HG03575 (cell line): ENCODE measurements at regions not wholly inside any gene's neighbourhood (a gene's known extent, or its start where the extent isn't known, plus 50 kb on each side); places are given as distances from the start of the nearest gene placed in this dataset.
"Not testable (repeated sequence)": the region's sequence is repeated elsewhere in the genome, so short reads cannot be mapped to it uniquely, and the experiment has no call there.

Experiments
- ATAC-seq: cut with Tn5 transposase; IDR thresholded peaks from one replicate; pipeline ENCODE4 v1.9.1; 2021; ENCODE audit not compliant: unreplicated experiment, insufficient number of reproducible peaks, low FRiP score; ENCODE audit errors: extremely low read depth

GRCh38 chr6:26937258-26937657 lies 277.7 kb upstream of the ZNF322 start:
- ATAC-seq = not testable (repeated sequence)

- ATAC-seq = not testable (repeated sequence)
These were observed 291.7 kb upstream of the ZNF322 start for GRCh38 chr6:26951211-26951610.

GRCh38 chr6:26956078-26956600 lies 291.4 kb upstream of the PRSS16 start:
- not testable (repeated sequence) for ATAC-seq

GRCh38 chr6:26956601-26957184 lies 290.8 kb upstream of the PRSS16 start:
- ATAC-seq = not testable (repeated sequence)

GRCh38 chr6:26957399-26958127 lies 289.9 kb upstream of the PRSS16 start:
- not testable (repeated sequence) for ATAC-seq

- ATAC-seq = not testable (repeated sequence)
These were observed 286.3 kb upstream of the PRSS16 start for GRCh38 chr6:26961236-26961635.

- ATAC-seq = no peak
These were observed 245.1 kb upstream of the PRSS16 start for GRCh38 chr6:27002447-27002846.

GRCh38 chr6:27007020-27007419 lies 240.5 kb upstream of the PRSS16 start:
- no peak for ATAC-seq

GRCh38 chr6:27008613-27009012 lies 238.9 kb upstream of the PRSS16 start:
- not testable (repeated sequence) for ATAC-seq

GRCh38 chr6:27014053-27014452 lies 233.4 kb upstream of the PRSS16 start:
- ATAC-seq = not testable (repeated sequence)

- no peak for ATAC-seq
These were observed 230.8 kb upstream of the PRSS16 start for GRCh38 chr6:27016689-27017088.

GRCh38 chr6:27018401-27018800 lies 229.1 kb upstream of the PRSS16 start:
- not testable (repeated sequence) for ATAC-seq

- no peak for ATAC-seq
These were observed 227.6 kb upstream of the PRSS16 start for GRCh38 chr6:27019651-27020552.

GRCh38 chr6:27020553-27020880 lies 227.0 kb upstream of the PRSS16 start:
- no peak for ATAC-seq

- ATAC-seq = no peak
These were observed 223.8 kb upstream of the PRSS16 start for GRCh38 chr6:27023664-27024063.

GRCh38 chr6:27025351-27025750 lies 222.2 kb upstream of the PRSS16 start:
- no peak for ATAC-seq

GRCh38 chr6:27026361-27026760 lies 221.1 kb upstream of the PRSS16 start:
- no peak for ATAC-seq

- no peak for ATAC-seq
These were observed 216.2 kb upstream of the PRSS16 start for GRCh38 chr6:27031302-27031701.

GRCh38 chr6:27038498-27038897 lies 209.0 kb upstream of the PRSS16 start:
- ATAC-seq = no peak
